ENCODE measurements at regions not wholly inside any gene's neighbourhood (a gene's known extent, or its start where the extent isn't known, plus 50 kb on each side); places are given as distances from the start of the nearest gene placed in this dataset.

DNA sequence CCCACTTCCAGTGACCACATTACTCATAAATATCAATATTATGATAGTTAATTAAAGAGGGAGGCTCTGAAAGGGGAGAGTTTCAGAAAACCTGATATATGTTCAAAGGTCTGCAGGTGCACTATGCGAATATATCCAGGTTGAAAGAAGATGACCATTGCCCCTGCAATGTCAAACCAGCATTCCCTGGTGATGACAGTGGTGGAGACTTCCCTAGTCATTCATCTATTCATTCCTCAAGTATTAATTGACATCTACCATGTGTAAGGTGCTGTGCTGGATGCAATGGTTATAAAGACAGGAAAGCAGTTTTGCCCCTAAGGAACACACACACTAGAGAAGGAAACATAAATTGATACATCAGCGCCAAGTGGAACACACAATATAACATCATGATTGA is 588.3 kb upstream of the KCNMB2 start:
- DNase-seq: no peak
- Histone ChIP-seq H3K4me3 (replicated peaks in 1 of 3) (no peak overlapping the region), H3K27me3 (no peaks in the 10 kb centered on the region), H3K27ac (no peak overlapping the region), H3K36me3 (no peaks in the 10 kb centered on the region), H3K9me3 (no peaks in the 10 kb centered on the region), H3K4me1 (no peaks in the 10 kb centered on the region)
- intact Hi-C loops (cut with DNase I): no loop called here
- TF ChIP-seq, protein P1, sequence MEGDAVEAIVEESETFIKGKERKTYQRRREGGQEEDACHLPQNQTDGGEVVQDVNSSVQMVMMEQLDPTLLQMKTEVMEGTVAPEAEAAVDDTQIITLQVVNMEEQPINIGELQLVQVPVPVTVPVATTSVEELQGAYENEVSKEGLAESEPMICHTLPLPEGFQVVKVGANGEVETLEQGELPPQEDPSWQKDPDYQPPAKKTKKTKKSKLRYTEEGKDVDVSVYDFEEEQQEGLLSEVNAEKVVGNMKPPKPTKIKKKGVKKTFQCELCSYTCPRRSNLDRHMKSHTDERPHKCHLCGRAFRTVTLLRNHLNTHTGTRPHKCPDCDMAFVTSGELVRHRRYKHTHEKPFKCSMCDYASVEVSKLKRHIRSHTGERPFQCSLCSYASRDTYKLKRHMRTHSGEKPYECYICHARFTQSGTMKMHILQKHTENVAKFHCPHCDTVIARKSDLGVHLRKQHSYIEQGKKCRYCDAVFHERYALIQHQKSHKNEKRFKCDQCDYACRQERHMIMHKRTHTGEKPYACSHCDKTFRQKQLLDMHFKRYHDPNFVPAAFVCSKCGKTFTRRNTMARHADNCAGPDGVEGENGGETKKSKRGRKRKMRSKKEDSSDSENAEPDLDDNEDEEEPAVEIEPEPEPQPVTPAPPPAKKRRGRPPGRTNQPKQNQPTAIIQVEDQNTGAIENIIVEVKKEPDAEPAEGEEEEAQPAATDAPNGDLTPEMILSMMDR (IDR thresholded peaks at IDR 0.05): no peak
- TF ChIP-seq POLR2A (IDR thresholded peaks at IDR 0.05): no peak
- 97 to 98% methylated on average over 2 of the region's 2 CpGs for WGBS, 2 donors

DNA sequence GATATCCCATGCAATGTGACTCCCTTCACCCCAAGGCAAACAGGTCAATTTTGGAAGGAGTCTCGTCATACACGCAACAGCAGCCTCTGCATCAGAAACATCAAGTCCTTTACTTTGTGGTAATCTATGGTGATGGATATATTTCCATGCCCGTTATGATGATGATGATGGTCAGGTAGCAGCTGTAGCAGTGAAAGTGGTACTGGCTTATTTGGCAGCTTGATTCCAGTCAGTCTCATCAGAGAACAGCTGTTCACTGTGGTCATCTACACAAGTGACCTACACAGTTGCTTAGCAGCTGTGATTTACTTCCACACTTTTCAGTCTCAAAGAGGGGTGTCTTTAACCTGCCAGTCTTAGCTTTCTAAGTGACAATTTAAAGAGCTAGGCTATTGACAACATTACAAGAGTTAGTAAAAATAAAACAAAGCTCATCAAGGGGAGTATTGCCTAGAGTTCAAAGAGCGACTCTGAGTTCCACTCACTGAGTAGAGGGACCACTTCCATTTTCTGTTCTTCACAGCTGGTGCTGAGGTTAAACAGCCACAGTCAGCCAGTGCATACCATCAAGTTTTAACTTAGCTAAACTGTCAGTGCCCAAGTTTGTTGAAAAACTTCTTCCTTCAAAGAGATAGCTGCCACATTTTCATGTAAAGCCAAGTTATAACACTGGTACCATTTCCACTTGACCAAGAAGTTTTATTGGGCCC is 587.4 kb upstream of the KCNMB2 start:
- H3K4me3 ChIP-seq (replicated peaks in 1 of 3): no peak overlapping the region
- H3K9me3 ChIP-seq: no peaks in the 10 kb centered on the region
- no peaks in the 10 kb centered on the region for H3K4me1 ChIP-seq
- H3K36me3 ChIP-seq: no peaks in the 10 kb centered on the region
- H3K27me3 ChIP-seq: no peaks in the 10 kb centered on the region
- 95 to 97% methylated on average over 4 of the region's 4 CpGs for WGBS, 2 donors
- no peak overlapping the region for H3K27ac ChIP-seq
- TF ChIP-seq, protein P1 (IDR thresholded peaks at IDR 0.05): no peak
- TF ChIP-seq POLR2A (IDR thresholded peaks at IDR 0.05): no peak
- intact Hi-C loops (cut with DNase I): no loop called here
- DNase-seq: no peak

DNA sequence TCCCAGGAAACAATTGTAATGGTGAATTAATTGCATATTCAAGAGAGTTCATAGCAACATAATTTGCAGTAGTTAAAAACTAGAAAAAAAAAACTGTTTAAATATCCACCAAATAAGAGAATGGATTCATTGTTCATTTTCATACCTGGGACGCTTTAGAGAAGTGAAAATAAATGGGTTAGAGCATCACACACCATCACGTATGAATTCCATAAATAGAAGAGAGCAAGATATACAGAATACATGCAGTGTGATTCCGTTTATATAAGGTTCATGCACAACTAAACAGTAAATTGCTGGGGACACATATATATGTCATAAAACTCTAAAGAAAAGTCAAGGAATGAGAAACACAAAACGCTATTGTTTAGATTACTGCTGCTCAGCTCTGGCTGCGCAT is 577.0 kb upstream of the KCNMB2 start:
- WGBS, 2 donors: 87 to 90% methylated on average over 5 of the region's 5 CpGs
- no peak for TF ChIP-seq POLR2A (IDR thresholded peaks at IDR 0.05)
- TF ChIP-seq, protein P1 (IDR thresholded peaks at IDR 0.05): no peak
- intact Hi-C loops (cut with DNase I): no loop called here
- no peak for DNase-seq
- Histone ChIP-seq H3K27ac (no peak overlapping the region), H3K9me3 (no peaks in the 10 kb centered on the region), H3K4me1 (no peaks in the 10 kb centered on the region), H3K36me3 (no peaks in the 10 kb centered on the region), H3K4me3 (replicated peaks in 1 of 3) (no peak overlapping the region), H3K27me3 (no peaks in the 10 kb centered on the region)

DNA sequence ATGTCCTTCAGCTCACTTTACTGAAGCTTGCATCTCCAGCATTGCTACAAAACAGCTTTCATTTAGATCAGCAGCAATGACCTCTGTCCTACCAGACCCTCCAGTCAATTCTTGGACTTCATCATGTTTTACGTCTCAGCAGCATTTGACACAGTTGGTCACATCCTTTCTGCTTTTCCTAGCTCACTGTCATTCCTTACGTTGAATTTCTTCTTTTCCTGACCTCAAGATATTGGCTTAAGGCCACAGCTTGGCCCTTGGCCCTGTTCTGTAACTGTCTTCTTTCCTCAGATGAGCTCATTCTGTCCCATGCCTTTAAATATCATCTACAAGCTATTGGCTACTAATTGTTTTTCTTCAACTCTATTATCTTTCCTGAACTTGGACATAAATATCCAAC is 576.2 kb upstream of the KCNMB2 start:
- H3K4me3 ChIP-seq (replicated peaks in 1 of 3): no peak overlapping the region
- no peaks in the 10 kb centered on the region for H3K27me3 ChIP-seq
- DNase-seq: no peak
- no peak overlapping the region for H3K27ac ChIP-seq
- intact Hi-C loops (cut with DNase I): no loop called here
- H3K36me3 ChIP-seq: no peaks in the 10 kb centered on the region
- TF ChIP-seq POLR2A (IDR thresholded peaks at IDR 0.05): no peak
- TF ChIP-seq, protein P1 (IDR thresholded peaks at IDR 0.05): no peak
- no peaks in the 10 kb centered on the region for H3K9me3 ChIP-seq
- WGBS, 2 donors: 73 to 80% methylated on average over 2 of the region's 2 CpGs
- no peaks in the 10 kb centered on the region for H3K4me1 ChIP-seq

DNA sequence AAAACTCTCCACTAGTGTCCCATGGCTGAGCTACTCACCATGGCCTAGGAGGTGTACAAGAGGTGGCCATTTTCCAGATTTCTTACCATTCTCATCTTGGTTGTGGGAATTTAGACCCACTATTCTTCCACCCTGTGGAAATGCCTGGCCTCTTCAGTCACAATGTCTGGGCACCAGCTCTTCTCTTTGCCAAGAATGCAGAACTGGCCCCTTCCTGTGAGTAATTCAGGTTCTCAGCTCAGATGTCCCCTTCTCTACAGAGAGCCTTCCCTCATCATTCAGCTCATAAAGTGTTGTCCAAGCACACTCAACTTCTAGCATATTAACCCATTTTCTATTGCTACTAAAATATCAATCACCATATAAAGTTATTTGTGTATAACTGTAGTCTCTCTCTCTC is 575.5 kb upstream of the KCNMB2 start:
- no peak overlapping the region for H3K4me3 ChIP-seq (replicated peaks in 1 of 3)
- no peak overlapping the region for H3K27ac ChIP-seq
- DNase-seq: no peak
- H3K27me3 ChIP-seq: no peaks in the 10 kb centered on the region
- no peaks in the 10 kb centered on the region for H3K9me3 ChIP-seq
- intact Hi-C loops (cut with DNase I): no loop called here
- no peak for TF ChIP-seq POLR2A (IDR thresholded peaks at IDR 0.05)
- TF ChIP-seq, protein P1 (IDR thresholded peaks at IDR 0.05): no peak
- no peaks in the 10 kb centered on the region for H3K36me3 ChIP-seq
- H3K4me1 ChIP-seq: no peaks in the 10 kb centered on the region

All from thyroid gland (tissue), 4 donors.